ENCODE measurements at regions not wholly inside any gene's neighbourhood (a gene's known extent, or its start where the extent isn't known, plus 50 kb on each side); places are given as distances from the start of the nearest gene placed in this dataset.

DNA sequence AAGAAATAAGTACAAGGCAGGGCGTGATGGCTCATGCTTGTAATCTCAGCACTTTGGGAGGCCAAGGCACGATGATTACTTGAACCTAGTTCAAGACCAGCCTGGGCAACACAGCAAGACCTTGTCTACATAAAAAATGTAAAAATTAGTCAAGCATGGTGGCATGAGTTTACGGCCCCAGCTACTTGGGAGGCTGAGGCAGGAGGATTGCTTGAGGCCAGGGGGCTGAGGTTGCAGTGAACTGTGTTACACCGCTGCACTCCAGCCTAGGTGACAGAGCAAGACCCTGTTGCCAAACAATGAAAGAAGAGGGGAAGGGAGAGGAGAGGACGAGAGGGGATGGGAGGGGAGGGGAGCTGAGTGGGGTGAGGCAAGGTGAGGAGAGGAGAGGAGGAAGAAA is 152.7 kb upstream of the PRICKLE2 start:
- no peak for DNase-seq (ENCODE audit: low read depth)
- no peak for TF ChIP-seq CTCF (IDR thresholded peaks at IDR 0.05; ENCODE audit: control insufficient read depth, extremely low read depth, insufficient read depth)
- H3K4me3 ChIP-seq (ENCODE audit: low read depth, low read length): no peak overlapping the region

GRCh38 chr3:64375737-64376136 is 150.5 kb upstream of the PRICKLE2 start:
- no peak overlapping the region for H3K4me3 ChIP-seq (ENCODE audit: low read depth, low read length)
- DNase-seq (ENCODE audit: low read depth): no peak
- TF ChIP-seq CTCF (IDR thresholded peaks at IDR 0.05; ENCODE audit: control insufficient read depth, extremely low read depth, insufficient read depth): no peak

DNA sequence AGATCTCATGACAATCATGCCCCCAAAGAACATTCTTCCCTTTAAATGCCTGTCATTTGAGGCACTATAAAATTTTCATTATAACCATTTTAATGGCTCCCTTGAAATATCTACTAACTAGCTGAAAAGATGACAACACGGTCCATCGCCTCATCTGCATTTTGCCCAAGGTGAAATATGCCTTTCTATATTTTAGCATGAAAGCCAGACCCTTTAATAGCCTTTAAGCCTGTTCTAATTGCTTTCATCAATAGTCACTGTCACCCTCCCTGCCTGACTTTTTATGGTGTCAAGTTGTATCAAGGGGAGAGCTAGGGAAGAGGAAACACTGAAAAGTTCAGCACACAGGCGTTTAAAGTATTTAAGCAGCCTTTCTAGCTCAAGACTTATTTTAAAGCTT is 144.1 kb upstream of the PRICKLE2 start:
- no peak for TF ChIP-seq CTCF (IDR thresholded peaks at IDR 0.05; ENCODE audit: control insufficient read depth, extremely low read depth, insufficient read depth)
- no peak overlapping the region for H3K4me3 ChIP-seq (ENCODE audit: low read depth, low read length)
- no peak for DNase-seq (ENCODE audit: low read depth)

GRCh38 chr3:64368257-64369020 is 143.2 kb upstream of the PRICKLE2 start:
- peak; percentile 93 for DNase-seq (ENCODE audit: low read depth)
- no peak for TF ChIP-seq CTCF (IDR thresholded peaks at IDR 0.05; ENCODE audit: control insufficient read depth, extremely low read depth, insufficient read depth)
- H3K4me3 ChIP-seq (ENCODE audit: low read depth, low read length): no peak overlapping the region

- no peak overlapping the region for H3K4me3 ChIP-seq (ENCODE audit: low read depth, low read length)
- TF ChIP-seq CTCF (IDR thresholded peaks at IDR 0.05; ENCODE audit: control insufficient read depth, extremely low read depth, insufficient read depth): no peak
- DNase-seq (ENCODE audit: low read depth): no peak
Measured at GRCh38 chr3:64365877-64366276, 140.6 kb upstream of the PRICKLE2 start.

DNA sequence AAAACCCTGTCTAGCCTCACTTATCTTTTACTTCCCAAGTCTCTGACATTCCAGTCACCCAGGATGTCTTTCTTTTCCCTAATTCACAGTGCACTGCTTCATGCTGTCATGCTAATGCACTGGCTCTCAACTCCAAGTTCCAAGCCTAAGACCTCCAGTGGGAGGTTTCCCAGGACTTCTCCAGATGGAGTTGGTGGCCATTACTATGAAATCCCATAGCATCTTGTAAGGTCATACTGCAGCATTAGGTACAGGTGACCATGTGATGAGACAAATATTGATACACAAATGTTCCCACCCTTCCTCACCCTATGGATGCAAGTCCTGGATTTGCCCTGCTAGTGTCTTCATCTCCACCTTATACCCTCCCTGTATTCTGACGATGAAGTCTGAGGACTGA is 138.6 kb upstream of the PRICKLE2 start:
- no peak for DNase-seq (ENCODE audit: low read depth)
- no peak for TF ChIP-seq CTCF (IDR thresholded peaks at IDR 0.05; ENCODE audit: control insufficient read depth, extremely low read depth, insufficient read depth)
- H3K4me3 ChIP-seq (ENCODE audit: low read depth, low read length): no peak overlapping the region
